ENCODE measurements at regions not wholly inside any gene's neighbourhood (a gene's known extent, or its start where the extent isn't known, plus 50 kb on each side); places are given as distances from the start of the nearest gene placed in this dataset.

DNA sequence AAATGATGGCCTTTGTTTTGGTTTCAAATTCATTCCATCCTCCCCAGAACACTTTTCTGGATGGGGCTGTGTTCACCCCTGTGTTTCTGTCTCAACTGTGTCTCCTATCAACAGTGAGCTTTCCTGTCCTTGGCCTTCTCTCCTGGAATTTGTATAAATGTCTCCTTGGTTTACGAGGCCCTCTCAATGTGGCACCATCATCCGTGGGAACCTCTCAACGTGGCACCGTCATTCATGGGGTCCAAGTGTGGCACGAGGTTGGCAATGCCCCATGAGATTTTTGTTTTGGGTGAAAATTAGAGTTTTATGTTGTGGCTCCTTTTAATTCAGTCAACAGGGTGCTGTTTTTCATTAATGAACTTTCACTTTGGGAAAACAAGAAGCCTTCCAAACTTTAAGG, 280.7 kb upstream of the SALL3 start:
- Histone ChIP-seq H3K27me3 (ENCODE audit: low read depth, low read length) (peaks cover 4% of the 10 kb centered on the region), H3K4me3 (ENCODE audit: low read depth in 1 of 2, low read length in 2 of 2) (no peak overlapping the region), H3K27ac (ENCODE audit: low read length) (no peak overlapping the region), H3K36me3 (ENCODE audit: control insufficient read depth in 1 of 2, insufficient read depth in 2 of 2, low read length in 2 of 2) (no peaks in the 10 kb centered on the region), H3K9me3 (ENCODE audit: control insufficient read depth in 1 of 2, low read length in 2 of 2) (no peaks in the 10 kb centered on the region), H3K4me1 (ENCODE audit: control insufficient read depth in 1 of 2, insufficient read depth in 2 of 2, low read length in 2 of 2) (no peaks in the 10 kb centered on the region)

DNA sequence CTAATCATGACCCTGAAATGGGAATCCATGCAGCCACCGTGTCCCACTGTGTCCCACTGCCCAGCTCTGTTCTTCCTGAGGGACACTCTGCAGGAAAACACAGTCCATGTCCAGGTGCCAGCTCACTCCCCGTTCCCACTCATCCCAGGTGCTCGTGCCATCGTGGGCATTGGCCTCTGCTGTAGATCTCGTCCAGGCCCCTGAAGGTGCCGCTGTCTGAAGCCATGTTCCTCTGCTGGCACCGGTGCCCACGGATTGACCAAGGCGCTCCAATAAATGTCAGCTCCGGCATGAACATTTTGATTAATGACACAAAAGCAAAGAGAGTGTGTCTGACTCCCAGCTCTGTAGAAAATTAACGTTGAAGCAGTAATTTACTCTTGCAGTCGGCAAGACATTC, 280.1 kb upstream of the SALL3 start:
- Histone ChIP-seq H3K27ac (ENCODE audit: low read length) (no peak overlapping the region), H3K27me3 (ENCODE audit: low read depth, low read length) (peaks cover 5% of the 10 kb centered on the region), H3K9me3 (ENCODE audit: control insufficient read depth in 1 of 2, low read length in 2 of 2) (no peaks in the 10 kb centered on the region), H3K36me3 (ENCODE audit: control insufficient read depth in 1 of 2, insufficient read depth in 2 of 2, low read length in 2 of 2) (no peaks in the 10 kb centered on the region), H3K4me3 (ENCODE audit: low read depth in 1 of 2, low read length in 2 of 2) (no peak overlapping the region), H3K4me1 (ENCODE audit: control insufficient read depth in 1 of 2, insufficient read depth in 2 of 2, low read length in 2 of 2) (no peaks in the 10 kb centered on the region)

DNA sequence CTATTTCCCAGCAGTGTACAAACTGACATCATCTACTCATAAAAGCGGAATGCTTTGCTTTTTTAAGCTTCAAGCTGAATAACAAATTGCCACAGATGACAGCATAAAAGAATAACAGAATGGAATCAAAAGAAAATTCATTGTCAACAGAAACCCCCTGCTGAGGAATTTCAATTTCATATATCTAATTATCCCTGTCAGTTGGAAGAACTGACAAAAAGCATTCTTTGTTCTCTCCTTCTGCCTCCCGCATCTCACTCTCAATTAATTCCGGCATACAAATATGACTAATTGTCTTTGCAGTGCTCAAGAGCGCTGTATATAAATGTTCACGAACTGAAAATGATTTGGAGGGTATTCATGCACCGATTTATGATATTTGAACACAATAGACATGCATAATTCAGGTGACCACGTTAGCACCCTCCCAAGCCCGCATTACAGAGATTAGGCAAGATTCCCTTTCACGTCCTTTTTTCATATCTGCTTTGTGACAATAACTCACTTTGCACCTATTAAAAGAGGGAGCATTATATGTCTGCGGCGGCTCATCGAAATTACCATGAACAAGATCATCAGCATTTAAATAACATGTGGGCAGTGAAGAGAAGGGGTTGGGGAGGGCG, 277.7 kb upstream of the SALL3 start:
- no peaks in the 10 kb centered on the region for H3K9me3 ChIP-seq (ENCODE audit: control insufficient read depth in 1 of 2, low read length in 2 of 2)
- H3K4me3 ChIP-seq (ENCODE audit: low read depth in 1 of 2, low read length in 2 of 2): no peak overlapping the region
- no peak overlapping the region for H3K27ac ChIP-seq (ENCODE audit: low read length)
- H3K36me3 ChIP-seq (ENCODE audit: control insufficient read depth in 1 of 2, insufficient read depth in 2 of 2, low read length in 2 of 2): no peaks in the 10 kb centered on the region
- peaks cover 5% of the 10 kb centered on the region for H3K27me3 ChIP-seq (ENCODE audit: low read depth, low read length)
- no peaks in the 10 kb centered on the region for H3K4me1 ChIP-seq (ENCODE audit: control insufficient read depth in 1 of 2, insufficient read depth in 2 of 2, low read length in 2 of 2)

DNA sequence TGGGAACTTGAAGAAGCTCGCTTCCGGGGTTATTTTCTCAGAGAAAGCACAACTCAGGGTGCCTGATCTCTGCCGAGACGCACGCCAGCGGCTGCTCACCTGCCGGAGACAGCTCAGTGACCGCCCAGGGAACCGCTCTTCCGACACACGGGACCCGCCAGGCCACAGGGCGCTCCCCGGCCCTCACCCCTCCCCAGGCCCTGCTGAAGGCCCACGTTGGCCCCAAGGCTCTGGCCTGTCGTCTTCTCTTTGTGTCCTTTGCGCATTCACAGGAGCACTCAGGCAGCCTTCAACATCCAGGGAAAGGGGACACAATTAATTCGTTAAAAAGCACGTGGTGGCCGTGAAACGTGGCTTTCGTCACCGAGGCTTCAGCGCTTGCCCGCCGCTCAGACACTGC, 276.3 kb upstream of the SALL3 start:
- Histone ChIP-seq H3K36me3 (ENCODE audit: control insufficient read depth in 1 of 2, insufficient read depth in 2 of 2, low read length in 2 of 2) (no peaks in the 10 kb centered on the region), H3K27me3 (ENCODE audit: low read depth, low read length) (peaks cover 5% of the 10 kb centered on the region), H3K27ac (ENCODE audit: low read length) (no peak overlapping the region), H3K4me3 (ENCODE audit: low read depth in 1 of 2, low read length in 2 of 2) (no peak overlapping the region), H3K9me3 (ENCODE audit: control insufficient read depth in 1 of 2, low read length in 2 of 2) (peaks cover 4 to 8% of the 10 kb centered on the region in 2 donors), H3K4me1 (ENCODE audit: control insufficient read depth in 1 of 2, insufficient read depth in 2 of 2, low read length in 2 of 2) (no peaks in the 10 kb centered on the region)

DNA sequence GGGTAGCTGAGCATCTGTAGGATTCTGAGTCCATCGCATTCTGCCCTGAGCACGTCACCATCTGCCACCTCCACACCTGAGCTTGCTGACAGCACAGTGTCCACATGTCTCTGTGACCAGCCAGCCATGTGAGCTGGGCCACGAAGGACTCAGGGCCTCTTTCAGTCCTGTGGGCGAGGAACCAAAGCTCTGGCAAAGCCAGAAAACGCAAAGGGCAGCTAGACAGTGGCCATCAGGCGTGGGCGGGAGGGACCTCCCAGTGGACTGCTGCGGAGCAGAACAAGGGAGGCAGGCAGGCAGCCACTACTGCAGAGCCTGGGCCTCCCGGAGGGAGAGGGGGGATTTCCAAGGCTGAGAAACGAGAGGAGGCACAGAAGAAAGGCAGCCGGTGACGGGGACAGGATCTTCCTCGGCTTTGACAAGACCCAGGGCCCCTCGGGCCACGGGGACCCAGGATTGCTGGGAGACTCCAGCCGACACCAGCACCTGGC, 274.6 kb upstream of the SALL3 start:
- Histone ChIP-seq H3K4me3 (ENCODE audit: low read depth in 1 of 2, low read length in 2 of 2) (no peak overlapping the region), H3K9me3 (ENCODE audit: control insufficient read depth in 1 of 2, low read length in 2 of 2) (peaks cover 8 to 19% of the 10 kb centered on the region in 2 donors), H3K27ac (ENCODE audit: low read length) (no peak overlapping the region), H3K27me3 (ENCODE audit: low read depth, low read length) (peaks cover 5% of the 10 kb centered on the region), H3K4me1 (ENCODE audit: control insufficient read depth in 1 of 2, insufficient read depth in 2 of 2, low read length in 2 of 2) (no peaks in the 10 kb centered on the region), H3K36me3 (ENCODE audit: control insufficient read depth in 1 of 2, insufficient read depth in 2 of 2, low read length in 2 of 2) (no peaks in the 10 kb centered on the region)

DNA sequence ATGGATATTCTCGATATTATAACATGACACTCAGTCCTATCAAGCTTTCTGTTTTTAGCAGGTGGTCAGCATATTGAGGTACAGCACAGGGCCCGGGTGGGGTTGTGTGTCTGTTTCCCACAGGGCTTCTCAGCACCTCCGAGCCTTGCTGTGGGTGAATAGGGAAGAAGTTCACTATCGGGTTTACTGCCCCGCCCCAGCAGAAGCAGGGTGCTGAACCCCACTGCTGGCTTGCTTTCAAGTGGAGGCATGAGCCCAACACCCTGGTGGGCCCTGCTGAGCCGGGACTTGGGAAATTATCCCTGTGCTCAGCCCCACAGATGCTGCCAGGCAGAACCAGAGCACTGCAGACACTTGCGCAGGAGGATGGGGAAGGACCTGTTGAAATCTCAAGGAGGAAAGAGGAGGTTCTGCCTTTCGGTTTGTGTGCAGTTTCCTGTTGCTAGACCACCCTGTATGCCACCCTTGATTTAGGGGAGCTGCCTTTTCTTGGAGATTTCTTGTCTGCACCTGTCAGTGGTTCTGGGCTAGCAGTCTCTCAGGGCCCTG, 270.3 kb upstream of the SALL3 start:
- no peaks in the 10 kb centered on the region for H3K36me3 ChIP-seq (ENCODE audit: control insufficient read depth in 1 of 2, insufficient read depth in 2 of 2, low read length in 2 of 2)
- H3K27ac ChIP-seq (ENCODE audit: low read length): no peak overlapping the region
- peaks cover 8 to 22% of the 10 kb centered on the region in 2 donors for H3K9me3 ChIP-seq (ENCODE audit: control insufficient read depth in 1 of 2, low read length in 2 of 2)
- no peaks in the 10 kb centered on the region for H3K27me3 ChIP-seq (ENCODE audit: low read depth, low read length)
- no peaks in the 10 kb centered on the region for H3K4me1 ChIP-seq (ENCODE audit: control insufficient read depth in 1 of 2, insufficient read depth in 2 of 2, low read length in 2 of 2)
- H3K4me3 ChIP-seq (ENCODE audit: low read depth in 1 of 2, low read length in 2 of 2): no peak overlapping the region

DNA sequence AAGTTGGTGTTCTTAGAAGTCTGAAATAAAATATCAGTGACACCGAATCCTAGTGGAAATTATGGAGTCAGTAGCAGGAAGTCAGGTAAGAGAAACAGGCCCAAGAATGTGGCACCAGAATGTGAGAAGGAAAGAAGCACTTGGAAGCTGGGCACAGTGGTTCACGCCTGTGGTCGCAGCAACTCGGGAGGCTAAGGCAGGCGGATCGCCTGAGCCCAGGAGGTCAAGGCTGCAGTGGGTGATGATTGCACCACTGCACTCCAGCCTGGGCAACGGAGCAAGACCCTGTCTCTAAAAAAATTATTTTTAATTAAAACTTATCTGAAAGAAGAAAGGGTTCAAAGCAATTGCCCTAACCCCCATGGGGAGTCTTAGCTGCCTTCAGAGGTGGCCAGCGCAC, 268.3 kb upstream of the SALL3 start:
- no peaks in the 10 kb centered on the region for H3K36me3 ChIP-seq (ENCODE audit: control insufficient read depth in 1 of 2, insufficient read depth in 2 of 2, low read length in 2 of 2)
- no peaks in the 10 kb centered on the region for H3K4me1 ChIP-seq (ENCODE audit: control insufficient read depth in 1 of 2, insufficient read depth in 2 of 2, low read length in 2 of 2)
- H3K4me3 ChIP-seq (ENCODE audit: low read depth in 1 of 2, low read length in 2 of 2): no peak overlapping the region
- H3K27me3 ChIP-seq (ENCODE audit: low read depth, low read length): no peaks in the 10 kb centered on the region
- no peak overlapping the region for H3K27ac ChIP-seq (ENCODE audit: low read length)
- peaks cover 8 to 22% of the 10 kb centered on the region in 2 donors for H3K9me3 ChIP-seq (ENCODE audit: control insufficient read depth in 1 of 2, low read length in 2 of 2)

DNA sequence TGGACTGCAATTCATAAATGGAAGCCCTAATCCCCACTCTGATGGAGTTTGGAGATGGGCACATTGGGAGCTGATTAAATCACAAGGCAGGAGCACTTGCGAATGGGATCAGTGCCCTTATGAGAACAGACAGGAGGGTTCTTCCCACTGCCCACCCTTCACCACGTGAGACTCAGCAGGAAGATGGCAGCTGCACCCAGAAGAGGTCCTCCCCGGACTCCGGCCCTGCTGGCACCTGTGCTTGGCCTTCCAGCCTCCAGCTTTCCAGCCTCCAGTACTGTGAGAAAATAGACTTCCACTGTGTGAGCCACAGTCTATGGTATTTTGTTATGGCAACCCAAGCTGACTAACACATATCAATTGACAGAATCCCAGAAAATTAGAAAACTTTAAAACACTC, 267.6 kb upstream of the SALL3 start:
- H3K4me1 ChIP-seq (ENCODE audit: control insufficient read depth in 1 of 2, insufficient read depth in 2 of 2, low read length in 2 of 2): no peaks in the 10 kb centered on the region
- H3K9me3 ChIP-seq (ENCODE audit: control insufficient read depth in 1 of 2, low read length in 2 of 2): peaks cover 8 to 22% of the 10 kb centered on the region in 2 donors
- H3K36me3 ChIP-seq (ENCODE audit: control insufficient read depth in 1 of 2, insufficient read depth in 2 of 2, low read length in 2 of 2): no peaks in the 10 kb centered on the region
- H3K27ac ChIP-seq (ENCODE audit: low read length): no peak overlapping the region
- H3K27me3 ChIP-seq (ENCODE audit: low read depth, low read length): no peaks in the 10 kb centered on the region
- H3K4me3 ChIP-seq (ENCODE audit: low read depth in 1 of 2, low read length in 2 of 2): no peak overlapping the region

DNA sequence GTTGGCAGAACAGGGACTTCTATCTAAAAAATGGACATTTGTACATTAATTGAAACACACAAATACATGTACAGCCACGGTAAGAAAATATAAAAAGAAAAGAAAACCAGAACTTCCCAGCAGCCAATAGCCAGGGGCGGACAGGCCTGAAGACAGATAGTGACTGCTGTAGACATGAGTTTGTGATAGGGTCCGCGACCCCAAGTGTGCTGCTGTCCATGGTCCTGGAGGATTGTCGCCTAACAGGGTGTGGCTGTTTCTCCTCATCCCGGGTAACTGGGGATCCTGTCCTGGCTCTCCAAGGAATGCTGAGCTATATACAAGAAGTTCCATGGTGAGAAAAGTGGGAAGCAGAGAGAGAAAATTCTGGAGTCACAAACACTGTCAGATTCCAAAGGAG, 266.5 kb upstream of the SALL3 start:
- Histone ChIP-seq H3K4me1 (ENCODE audit: control insufficient read depth in 1 of 2, insufficient read depth in 2 of 2, low read length in 2 of 2) (no peaks in the 10 kb centered on the region), H3K27me3 (ENCODE audit: low read depth, low read length) (no peaks in the 10 kb centered on the region), H3K4me3 (ENCODE audit: low read depth in 1 of 2, low read length in 2 of 2) (no peak overlapping the region), H3K9me3 (ENCODE audit: control insufficient read depth in 1 of 2, low read length in 2 of 2) (peaks cover 7 to 16% of the 10 kb centered on the region in 2 donors), H3K36me3 (ENCODE audit: control insufficient read depth in 1 of 2, insufficient read depth in 2 of 2, low read length in 2 of 2) (no peaks in the 10 kb centered on the region), H3K27ac (ENCODE audit: low read length) (no peak overlapping the region)

DNA sequence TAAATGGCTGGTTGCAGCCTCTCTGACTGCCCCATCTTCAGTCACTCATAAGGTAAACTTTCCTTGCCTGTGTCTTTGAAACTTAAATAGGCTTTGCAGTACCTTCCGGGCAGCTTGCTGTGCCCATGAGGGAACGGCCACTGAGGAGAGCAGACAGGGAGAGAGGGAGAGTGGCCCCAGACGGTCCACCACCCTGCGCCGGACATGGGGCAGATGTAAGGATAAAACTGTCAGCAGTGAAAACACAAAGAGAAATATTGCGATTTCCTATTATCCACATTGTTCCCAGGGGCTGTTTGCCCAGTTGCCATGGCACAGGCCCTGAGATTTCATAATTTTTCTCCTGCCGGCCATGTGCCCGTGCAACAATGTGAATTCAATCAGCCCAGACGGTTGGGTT, 265.9 kb upstream of the SALL3 start:
- H3K36me3 ChIP-seq (ENCODE audit: control insufficient read depth in 1 of 2, insufficient read depth in 2 of 2, low read length in 2 of 2): no peaks in the 10 kb centered on the region
- no peaks in the 10 kb centered on the region for H3K27me3 ChIP-seq (ENCODE audit: low read depth, low read length)
- no peaks in the 10 kb centered on the region for H3K4me1 ChIP-seq (ENCODE audit: control insufficient read depth in 1 of 2, insufficient read depth in 2 of 2, low read length in 2 of 2)
- no peak overlapping the region for H3K27ac ChIP-seq (ENCODE audit: low read length)
- H3K9me3 ChIP-seq (ENCODE audit: control insufficient read depth in 1 of 2, low read length in 2 of 2): peaks cover under 1 to 9% of the 10 kb centered on the region in 2 donors
- H3K4me3 ChIP-seq (ENCODE audit: low read depth in 1 of 2, low read length in 2 of 2): no peak overlapping the region

DNA sequence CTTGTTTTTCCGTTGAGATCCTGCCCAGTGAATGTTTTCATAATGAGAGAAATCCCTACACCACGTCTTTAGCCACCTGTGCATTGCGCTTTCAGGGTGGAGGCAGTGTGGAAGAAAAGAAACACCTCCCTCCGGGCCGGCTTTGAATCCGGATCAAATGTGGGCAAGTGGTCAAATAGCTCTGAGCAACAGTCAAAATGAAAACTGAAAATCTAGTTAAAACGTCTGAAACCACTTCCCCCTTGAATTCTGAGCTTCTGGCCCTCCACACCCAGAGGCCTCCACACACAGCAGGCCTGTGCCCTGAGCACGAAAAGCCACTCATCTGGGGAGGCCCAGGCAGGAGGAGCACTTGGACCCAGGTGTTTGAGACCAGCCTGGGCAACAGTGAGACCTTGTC, 263.6 kb upstream of the SALL3 start:
- Histone ChIP-seq H3K27ac (ENCODE audit: low read length) (no peak overlapping the region), H3K4me1 (ENCODE audit: control insufficient read depth in 1 of 2, insufficient read depth in 2 of 2, low read length in 2 of 2) (no peaks in the 10 kb centered on the region), H3K27me3 (ENCODE audit: low read depth, low read length) (no peaks in the 10 kb centered on the region), H3K36me3 (ENCODE audit: control insufficient read depth in 1 of 2, insufficient read depth in 2 of 2, low read length in 2 of 2) (no peaks in the 10 kb centered on the region), H3K9me3 (ENCODE audit: control insufficient read depth in 1 of 2, low read length in 2 of 2) (peaks cover 0 to 3% of the 10 kb centered on the region in 2 donors), H3K4me3 (ENCODE audit: low read depth in 1 of 2, low read length in 2 of 2) (no peak overlapping the region)

DNA sequence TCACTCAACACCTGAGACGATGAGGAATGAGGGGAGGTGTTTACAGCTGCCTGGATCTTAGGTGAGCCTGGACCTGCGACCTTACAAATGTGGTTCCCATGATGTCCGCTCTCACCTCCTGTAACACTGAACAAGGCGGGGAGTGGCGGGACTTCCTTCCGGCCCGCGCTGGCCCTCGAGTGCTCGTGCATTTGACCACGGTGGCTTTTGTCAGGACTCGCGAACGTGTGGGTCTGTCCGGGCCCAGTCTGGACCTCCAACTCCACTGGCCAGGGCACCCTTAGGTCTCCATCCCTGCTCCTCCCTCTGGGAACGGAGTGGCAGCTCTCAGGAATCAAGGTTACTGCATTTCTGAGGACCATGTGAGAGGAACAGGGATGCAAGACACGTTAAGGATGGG, 263.0 kb upstream of the SALL3 start:
- H3K36me3 ChIP-seq (ENCODE audit: control insufficient read depth in 1 of 2, insufficient read depth in 2 of 2, low read length in 2 of 2): no peaks in the 10 kb centered on the region
- H3K27ac ChIP-seq (ENCODE audit: low read length): no peak overlapping the region
- no peaks in the 10 kb centered on the region for H3K27me3 ChIP-seq (ENCODE audit: low read depth, low read length)
- no peaks in the 10 kb centered on the region for H3K4me1 ChIP-seq (ENCODE audit: control insufficient read depth in 1 of 2, insufficient read depth in 2 of 2, low read length in 2 of 2)
- H3K4me3 ChIP-seq (ENCODE audit: low read depth in 1 of 2, low read length in 2 of 2): no peak overlapping the region
- H3K9me3 ChIP-seq (ENCODE audit: control insufficient read depth in 1 of 2, low read length in 2 of 2): peaks cover 0 to 3% of the 10 kb centered on the region in 2 donors
